HEK293 (cell line): ENCODE measurements at regions not wholly inside any gene's neighbourhood (a gene's known extent, or its start where the extent isn't known, plus 50 kb on each side); places are given as distances from the start of the nearest gene placed in this dataset.

ENCODE experiments used
- CTCF ChIP-seq: fragments of 450-650 bp; formaldehyde crosslinking; IDR thresholded peaks from 2 replicates; pipeline ENCODE4 v1.5.1; 2016; ENCODE audit warnings: missing biosample characterization, missing genetic modification characterization
- GFI1B ChIP-seq: fragments of 450-650 bp; formaldehyde crosslinking; IDR thresholded peaks from 2 replicates; pipeline ENCODE4 v1.5.1; 2016; ENCODE audit warnings: missing biosample characterization, missing genetic modification characterization
- REST ChIP-seq: fragments of 450-650 bp; formaldehyde crosslinking; IDR thresholded peaks from 2 replicates; pipeline ENCODE4 v1.5.1; 2016; ENCODE audit warnings: missing biosample characterization, missing genetic modification characterization
- ZBTB20 ChIP-seq: fragments of 450-650 bp; formaldehyde crosslinking; IDR thresholded peaks from 2 replicates; pipeline ENCODE4 v1.5.1; 2016; ENCODE audit warnings: missing biosample characterization, missing genetic modification characterization
- ZFP37 ChIP-seq: fragments of 450-650 bp; formaldehyde crosslinking; IDR thresholded peaks from 2 replicates; pipeline ENCODE4 v1.5.1; 2016; ENCODE audit warnings: missing biosample characterization, missing genetic modification characterization
- ZNF146 ChIP-seq: fragments of 450-650 bp; formaldehyde crosslinking; IDR thresholded peaks from 2 replicates; pipeline ENCODE4 v1.5.1; 2016; ENCODE audit warnings: missing biosample characterization, missing genetic modification characterization
- ZNF274 ChIP-seq, 2 experiments: fragments of 200-500 bp in 1 of 2; fragments of 450-650 bp in 1 of 2; sonication (Bioruptor generic) in 1 of 2; formaldehyde crosslinking in 1 of 2; IDR thresholded peaks; 2 replicates each; pipeline versions ENCODE4 v1.5.1 to v1.6.1; 2014 to 2016; ENCODE audit warnings: borderline replicate concordance in 1 of 2, inconsistent platforms in 1 of 2, low read length in 1 of 2, missing biosample characterization in 1 of 2, missing genetic modification characterization in 1 of 2
- ZNF341 ChIP-seq: fragments of 450-650 bp; formaldehyde crosslinking; IDR thresholded peaks from 2 replicates; pipeline ENCODE4; 2016; ENCODE audit warnings: low read depth, missing biosample characterization, missing genetic modification characterization
- ZNF843 ChIP-seq: fragments of 450-650 bp; formaldehyde crosslinking; IDR thresholded peaks from 2 replicates; pipeline ENCODE4 v1.5.1; 2016; ENCODE audit warnings: missing biosample characterization, missing genetic modification characterization
- ZSCAN4 ChIP-seq: fragments of 450-650 bp; formaldehyde crosslinking; IDR thresholded peaks from 2 replicates; pipeline ENCODE4 v1.5.1; 2017; ENCODE audit warnings: missing biosample characterization, missing genetic modification characterization
- TF ChIP-seq, protein P1 (sequence below): fragments of 450-650 bp; formaldehyde crosslinking; IDR thresholded peaks from 2 replicates; pipeline ENCODE4 v1.5.1; 2016; ENCODE audit warnings: missing biosample characterization, missing genetic modification characterization

- TF ChIP-seq ZNF274 (IDR thresholded peaks at IDR 0.05; ENCODE audit: low read length) (no peak), ZNF274 (tag by site-specific recombination; IDR thresholded peaks at IDR 0.05; ENCODE audit: borderline replicate concordance) (no peak), ZNF341 (tag by site-specific recombination) (no peak), CTCF (tag by site-specific recombination) (no peak), ZFP37 (tag by site-specific recombination) (no peak), GFI1B (tag by site-specific recombination) (no peak), REST (no peak), ZSCAN4 (no peak), ZBTB20 (tag by site-specific recombination) (no peak), ZNF146 (no peak), ZNF843 (tag by site-specific recombination) (no peak)
- TF ChIP-seq, protein P1, sequence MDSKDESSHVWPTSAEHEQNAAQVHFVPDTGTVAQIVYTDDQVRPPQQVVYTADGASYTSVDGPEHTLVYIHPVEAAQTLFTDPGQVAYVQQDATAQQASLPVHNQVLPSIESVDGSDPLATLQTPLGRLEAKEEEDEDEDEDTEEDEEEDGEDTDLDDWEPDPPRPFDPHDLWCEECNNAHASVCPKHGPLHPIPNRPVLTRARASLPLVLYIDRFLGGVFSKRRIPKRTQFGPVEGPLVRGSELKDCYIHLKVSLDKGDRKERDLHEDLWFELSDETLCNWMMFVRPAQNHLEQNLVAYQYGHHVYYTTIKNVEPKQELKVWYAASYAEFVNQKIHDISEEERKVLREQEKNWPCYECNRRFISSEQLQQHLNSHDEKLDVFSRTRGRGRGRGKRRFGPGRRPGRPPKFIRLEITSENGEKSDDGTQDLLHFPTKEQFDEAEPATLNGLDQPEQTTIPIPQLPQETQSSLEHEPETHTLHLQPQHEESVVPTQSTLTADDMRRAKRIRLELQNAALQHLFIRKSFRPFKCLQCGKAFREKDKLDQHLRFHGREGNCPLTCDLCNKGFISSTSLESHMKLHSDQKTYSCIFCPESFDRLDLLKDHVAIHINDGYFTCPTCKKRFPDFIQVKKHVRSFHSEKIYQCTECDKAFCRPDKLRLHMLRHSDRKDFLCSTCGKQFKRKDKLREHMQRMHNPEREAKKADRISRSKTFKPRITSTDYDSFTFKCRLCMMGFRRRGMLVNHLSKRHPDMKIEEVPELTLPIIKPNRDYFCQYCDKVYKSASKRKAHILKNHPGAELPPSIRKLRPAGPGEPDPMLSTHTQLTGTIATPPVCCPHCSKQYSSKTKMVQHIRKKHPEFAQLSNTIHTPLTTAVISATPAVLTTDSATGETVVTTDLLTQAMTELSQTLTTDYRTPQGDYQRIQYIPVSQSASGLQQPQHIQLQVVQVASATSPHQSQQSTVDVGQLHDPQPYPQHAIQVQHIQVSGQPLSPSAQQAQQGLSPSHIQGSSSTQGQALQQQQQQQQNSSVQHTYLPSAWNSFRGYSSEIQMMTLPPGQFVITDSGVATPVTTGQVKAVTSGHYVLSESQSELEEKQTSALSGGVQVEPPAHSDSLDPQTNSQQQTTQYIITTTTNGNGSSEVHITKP (tag by site-specific recombination): no peak
Observed at GRCh38 chr12:93991829-93992461, 156.4 kb upstream of the PLXNC1 start.
